HL-60/S4 (cell line): ENCODE measurements at regions not wholly inside any gene's neighbourhood (a gene's known extent, or its start where the extent isn't known, plus 50 kb on each side); places are given as distances from the start of the nearest gene placed in this dataset.

Experiments
- in situ Hi-C: fragments of 300-500 bp; cut with MboI; formaldehyde crosslinking; loops from 2 replicates; pipeline ENCODE4 v1.14.3; 2022; ENCODE audit warnings: low sequenced_read_pairs

DNA sequence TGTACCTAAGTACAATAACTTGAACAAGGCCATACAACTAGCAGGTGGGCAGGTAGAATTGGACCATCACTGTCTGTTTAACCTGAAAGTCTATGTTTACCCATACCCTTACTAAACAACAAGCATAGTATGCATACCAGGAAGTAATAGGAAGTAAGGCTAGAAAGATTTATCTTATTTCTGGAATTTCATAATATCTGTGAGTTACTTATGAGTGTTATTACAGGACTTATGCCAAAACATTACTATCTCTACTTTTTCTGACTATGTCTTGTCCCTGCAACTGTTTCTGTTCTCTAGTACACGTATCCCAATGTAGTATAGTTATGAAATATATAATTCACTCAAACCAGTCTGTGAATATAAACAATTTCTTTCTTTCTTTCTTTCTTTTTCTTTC is 1400.8 kb upstream of the TENM4 start:
- in situ Hi-C loops = no loop called here

DNA sequence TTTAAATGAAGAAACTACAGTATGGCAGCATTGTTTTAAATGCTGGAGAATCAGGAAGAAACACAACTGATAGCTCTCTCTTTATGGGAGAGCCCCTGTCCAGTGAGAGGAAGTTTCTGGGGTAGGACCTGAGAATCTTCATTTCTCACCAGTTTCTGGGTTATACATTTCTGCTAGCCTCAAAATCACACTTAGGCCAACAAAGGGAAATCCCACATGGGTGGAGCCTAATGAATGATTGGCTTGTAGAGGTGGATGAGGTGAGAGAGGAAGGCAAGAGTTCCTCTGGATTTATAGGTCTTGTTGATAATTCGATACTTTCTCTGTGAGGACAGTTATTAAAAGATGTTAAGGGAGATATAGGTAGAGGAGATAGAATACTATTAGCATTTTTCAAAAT is 1397.3 kb upstream of the TENM4 start:
- in situ Hi-C loops = no loop called here

DNA sequence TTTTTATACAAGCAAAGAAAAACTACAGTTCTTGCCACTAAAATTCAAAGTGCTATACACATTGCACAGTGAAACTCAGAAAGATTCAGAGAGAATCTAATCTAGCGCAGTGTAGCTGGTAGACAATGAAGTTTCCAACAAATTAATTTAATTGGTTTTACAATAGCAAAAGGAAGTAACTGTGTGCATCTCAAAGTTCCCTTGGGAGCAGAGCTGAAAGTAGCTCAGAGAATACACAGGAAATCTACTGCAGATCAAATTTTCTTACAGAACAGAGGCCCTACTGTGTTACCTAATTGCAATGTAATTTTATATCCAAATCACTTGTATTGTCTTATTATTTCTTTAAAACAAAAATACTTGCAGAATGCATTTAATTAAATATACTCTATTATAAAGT is 1396.2 kb upstream of the TENM4 start:
- in situ Hi-C loops = no loop called here

DNA sequence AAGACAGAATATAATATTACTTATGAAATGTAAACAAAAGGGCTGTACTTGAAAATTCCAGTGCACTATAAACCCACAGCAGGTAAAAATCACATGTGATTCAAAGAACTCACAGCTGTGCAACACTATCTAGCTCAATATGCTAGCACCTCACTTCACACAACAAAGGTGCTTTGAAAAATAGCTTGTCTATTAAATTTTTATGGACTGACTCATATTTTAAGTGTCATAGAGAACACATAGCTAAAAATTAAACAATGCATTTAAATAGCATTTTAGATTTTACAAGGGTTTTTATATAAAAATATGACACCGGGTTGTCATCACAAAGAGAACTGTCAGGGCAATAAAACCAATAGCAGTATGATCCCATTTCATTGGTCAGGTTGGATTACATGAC is 1390.5 kb upstream of the TENM4 start:
- in situ Hi-C loops = no loop called here

DNA sequence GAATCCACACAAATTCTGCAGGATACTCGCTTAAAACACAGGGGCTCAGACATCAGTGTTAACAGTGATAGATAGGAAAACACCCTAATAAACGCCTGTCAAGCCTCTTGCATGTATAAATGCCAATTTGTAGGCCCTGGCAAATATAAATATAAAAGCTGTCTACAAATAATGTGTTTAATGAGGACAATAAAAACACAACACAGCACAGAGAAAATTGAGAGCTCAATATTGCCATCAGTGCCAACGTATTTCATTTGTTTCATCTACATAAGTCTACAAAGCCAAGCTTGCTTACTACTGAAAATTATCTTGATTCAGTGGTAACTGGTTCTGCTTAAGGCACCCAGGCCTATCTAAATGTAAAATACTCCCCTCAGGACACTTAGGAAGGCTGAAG is 1387.0 kb upstream of the TENM4 start:
- in situ Hi-C loops = no loop called here

DNA sequence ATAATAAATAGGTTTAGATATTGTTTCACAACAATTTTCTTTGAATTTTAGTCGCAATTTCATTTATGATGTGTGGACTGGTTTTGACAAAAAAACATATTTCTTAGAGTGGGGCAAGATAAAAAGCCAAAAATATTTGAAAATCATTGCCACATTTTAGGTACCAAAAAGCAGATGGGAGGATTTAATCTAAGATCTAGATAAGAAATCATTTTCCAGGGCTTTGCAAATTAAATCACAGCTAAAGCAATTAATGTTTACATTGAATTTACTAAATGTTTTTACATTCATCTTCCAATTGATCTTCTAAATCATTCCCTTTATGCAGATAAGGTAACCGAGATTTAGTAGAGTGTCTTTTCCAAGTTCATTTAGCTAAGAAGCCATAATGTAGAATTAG is 1386.0 kb upstream of the TENM4 start:
- in situ Hi-C loops = no loop called here

DNA sequence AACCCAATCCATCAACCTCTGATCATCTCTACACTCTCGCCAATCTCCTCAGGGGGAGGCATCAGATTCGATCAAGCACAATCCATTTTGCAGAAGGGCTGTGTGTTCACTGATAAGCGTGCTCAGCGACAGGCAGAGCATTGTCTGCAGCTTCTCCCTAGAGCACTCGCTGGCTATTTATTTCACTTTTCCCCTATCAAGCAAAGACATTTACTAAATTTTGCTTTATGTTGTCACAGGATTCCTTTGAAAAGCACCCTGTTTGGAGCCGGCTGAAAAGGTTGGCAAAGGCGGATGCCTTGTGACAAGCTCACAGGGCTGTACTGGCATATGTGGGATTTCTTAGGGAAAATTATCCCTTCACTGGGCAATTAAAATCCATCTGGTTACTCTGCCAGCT is 1381.5 kb upstream of the TENM4 start:
- in situ Hi-C loops = no loop called here

DNA sequence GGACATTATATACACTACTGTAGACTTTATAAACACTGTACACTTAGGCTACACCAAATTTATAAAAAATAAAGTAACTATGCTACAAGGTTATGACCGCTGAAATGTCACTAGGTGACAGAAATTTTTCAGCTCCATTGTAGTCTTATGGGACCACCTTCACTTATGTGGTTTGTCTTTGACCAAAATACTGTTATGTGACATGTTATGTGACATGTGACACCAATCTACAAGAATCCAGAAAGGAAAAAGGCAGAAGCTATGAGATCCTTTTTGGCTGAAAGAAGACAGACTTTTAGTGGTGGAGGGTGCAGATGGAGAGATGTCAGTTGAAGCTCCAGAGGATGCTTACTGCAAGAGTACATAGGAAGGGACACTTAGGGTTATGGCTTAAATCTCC is 1378.4 kb upstream of the TENM4 start:
- in situ Hi-C loops = no loop called here

DNA sequence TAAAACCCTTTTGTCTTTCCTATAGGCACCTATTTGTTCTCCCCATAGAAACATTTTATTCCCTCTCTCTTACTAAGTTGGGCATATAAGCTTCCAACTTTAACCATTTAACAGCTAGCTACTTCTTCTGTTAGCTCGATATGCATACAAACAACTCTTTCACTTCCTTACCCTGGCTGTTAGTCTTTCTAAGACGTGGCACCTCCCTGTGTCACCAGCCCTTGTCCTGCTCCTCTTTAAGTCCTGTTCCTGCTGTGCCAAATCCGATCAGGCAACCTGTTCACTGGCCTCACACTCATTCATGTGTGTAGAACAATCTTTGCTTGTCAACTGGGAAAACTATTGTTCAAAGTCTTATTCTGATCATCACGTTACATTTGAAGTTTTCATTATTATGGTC is 1376.1 kb upstream of the TENM4 start:
- in situ Hi-C loops = no loop called here

DNA sequence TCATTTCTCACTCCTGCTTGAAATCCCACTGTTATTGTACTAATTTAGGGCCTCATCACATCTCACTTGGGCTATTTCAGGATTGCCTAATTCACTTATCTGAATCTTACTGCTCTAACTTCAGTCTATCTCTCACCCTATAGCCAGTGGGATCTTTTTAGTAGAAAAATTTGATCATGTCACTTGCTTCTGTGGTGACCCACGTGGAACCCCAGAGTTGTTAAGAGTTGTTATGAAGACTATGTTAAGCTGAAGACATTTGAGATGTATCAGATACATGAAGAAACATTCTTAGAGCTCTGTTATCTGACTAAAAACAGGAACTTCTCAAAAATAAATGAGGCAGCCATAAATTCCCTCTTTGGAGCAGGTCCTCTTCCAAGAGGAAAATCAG is 1375.6 kb upstream of the TENM4 start:
- in situ Hi-C loops = no loop called here

DNA sequence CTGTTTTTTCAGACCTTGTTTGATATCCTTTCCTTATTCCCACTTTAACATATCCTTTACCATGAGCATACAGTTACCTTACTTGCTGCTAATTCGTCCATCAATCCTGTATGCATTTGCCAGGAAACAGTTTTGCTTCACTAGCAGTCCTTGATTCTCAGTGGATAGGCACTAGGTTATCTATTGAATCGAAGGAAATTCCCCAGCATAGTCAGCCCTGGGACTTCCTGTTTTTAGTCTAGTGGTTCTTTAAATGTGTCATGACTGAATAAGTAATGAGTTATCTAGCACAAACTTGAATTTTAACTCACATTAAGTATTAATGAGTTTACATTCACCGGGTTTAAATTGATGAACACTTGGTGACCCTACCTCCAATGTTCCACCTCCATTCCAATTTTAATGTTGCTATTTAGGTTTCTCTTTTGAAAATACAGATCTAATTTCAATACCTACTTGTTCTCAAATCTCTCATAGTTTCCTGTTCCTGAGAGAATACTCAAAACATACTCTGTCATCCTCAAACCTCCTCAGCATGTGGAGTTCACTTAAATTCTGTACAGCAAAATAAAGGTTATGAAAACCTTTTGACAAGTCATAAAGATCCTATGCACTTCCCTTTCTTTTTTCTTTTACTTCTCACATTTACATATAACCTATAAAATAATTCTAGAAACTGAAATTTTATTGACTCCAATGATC is 1375.1 kb upstream of the TENM4 start:
- in situ Hi-C loops = no loop called here

DNA sequence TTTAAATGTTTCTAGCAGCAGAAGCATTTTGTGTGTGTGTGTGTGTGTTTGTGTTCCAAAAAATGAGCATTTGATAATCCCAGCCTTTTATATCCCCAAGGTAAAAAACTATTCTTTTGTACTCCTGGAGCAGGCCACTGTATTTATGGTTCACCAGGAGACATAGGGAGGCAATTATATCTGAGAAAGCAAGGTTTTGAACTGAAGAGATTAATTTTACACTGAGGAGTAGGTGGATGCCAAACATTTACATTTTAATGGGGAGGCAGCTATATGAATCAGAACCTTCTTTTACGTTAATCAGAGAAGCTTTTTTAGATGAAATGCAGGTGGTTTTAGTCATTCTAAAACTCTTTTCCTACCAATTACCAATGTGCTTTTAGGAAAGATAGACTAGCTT is 1374.0 kb upstream of the TENM4 start:
- in situ Hi-C loops = no loop called here

DNA sequence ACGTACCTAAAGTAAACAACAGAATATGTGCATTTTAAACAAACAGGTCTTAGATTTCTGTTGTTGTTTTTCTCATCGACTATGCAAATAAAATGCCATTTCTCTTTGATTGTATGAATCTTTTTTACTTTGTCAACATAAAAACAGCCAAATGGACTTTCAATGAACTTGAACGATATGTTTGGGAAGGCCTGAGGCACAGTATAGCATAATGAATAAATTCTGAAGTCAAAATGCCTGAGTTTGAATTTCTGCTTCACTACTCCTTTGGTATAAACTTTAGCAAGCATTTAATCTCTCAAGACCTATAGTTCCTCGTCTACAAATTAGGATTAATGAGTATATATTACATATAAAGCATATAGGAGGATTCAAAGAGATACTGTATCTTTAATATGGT is 1369.9 kb upstream of the TENM4 start:
- in situ Hi-C loops = no loop called here

DNA sequence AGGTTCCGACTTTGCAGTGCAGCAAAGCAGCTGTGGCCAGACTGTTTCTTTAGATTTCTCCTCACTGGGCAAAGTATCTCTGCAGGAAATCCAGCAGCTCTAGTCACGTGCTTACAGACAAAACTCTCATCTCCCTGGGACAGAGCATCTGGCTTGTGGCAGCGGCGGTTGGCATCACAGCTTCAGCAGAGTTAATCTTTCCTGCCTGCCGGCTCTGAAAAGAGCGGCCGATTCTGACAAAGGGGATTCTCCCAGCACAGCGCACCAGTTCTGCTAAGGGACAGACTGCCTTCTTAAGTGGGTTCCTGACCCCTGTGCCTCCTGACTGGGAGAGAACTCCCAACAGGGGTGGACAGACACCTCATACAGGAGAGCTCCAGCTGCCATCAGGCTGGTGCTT is 1357.3 kb upstream of the TENM4 start:
- in situ Hi-C loops = no loop called here

DNA sequence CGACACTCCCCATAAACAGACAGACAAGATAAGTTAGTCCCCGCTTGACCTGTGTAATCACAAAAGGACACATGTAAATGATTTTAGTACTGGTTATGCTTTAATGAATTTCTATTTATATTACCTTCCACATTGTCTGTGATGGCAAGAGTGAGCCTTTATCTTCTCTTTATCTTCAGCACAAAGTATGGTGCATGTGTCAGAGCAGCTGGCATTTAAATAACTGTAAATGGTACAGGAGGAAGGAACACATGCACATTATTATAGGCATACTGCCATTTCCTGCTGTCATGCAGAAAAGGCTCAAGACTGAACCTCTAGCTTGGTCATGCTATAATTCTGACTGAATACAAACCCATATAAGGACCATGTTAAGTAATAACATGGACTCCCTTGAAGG is 1342.7 kb upstream of the TENM4 start:
- in situ Hi-C loops = no loop called here

DNA sequence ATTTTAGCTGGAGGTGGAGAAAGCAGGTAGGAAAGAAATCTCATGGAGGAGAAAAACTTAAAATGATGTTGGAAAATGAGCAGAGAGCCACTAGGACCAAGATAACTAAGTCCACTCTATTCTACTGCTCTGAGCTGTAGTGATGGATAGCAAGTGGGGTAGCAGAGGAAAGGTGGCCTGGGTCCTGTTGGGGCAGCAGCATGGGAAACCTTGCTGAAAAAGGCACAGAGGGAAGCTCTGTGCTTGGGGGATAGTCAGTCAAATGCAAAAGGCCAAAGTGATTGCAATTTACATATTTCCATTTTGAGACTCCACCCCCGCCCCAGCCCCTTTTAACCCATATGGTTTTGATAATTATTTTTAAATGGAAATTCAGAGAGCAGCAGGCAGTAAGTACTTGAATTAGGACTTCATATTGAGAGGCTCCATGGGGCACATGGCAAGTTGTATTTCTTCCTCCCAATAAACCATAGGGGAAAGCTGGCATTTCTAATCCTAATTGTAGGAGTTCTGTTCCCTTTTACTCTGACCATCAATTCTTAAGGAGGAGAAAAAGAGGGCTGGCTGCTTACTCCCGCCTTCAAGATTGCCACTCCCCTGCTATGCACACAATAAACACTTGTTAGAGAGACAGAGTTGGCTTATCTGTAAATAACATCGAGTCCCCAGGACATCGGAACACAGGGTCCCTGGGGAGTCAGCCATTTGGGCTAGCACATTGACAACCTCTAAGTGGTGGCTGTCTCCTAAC is 1341.5 kb upstream of the TENM4 start:
- in situ Hi-C loops = no loop called here

DNA sequence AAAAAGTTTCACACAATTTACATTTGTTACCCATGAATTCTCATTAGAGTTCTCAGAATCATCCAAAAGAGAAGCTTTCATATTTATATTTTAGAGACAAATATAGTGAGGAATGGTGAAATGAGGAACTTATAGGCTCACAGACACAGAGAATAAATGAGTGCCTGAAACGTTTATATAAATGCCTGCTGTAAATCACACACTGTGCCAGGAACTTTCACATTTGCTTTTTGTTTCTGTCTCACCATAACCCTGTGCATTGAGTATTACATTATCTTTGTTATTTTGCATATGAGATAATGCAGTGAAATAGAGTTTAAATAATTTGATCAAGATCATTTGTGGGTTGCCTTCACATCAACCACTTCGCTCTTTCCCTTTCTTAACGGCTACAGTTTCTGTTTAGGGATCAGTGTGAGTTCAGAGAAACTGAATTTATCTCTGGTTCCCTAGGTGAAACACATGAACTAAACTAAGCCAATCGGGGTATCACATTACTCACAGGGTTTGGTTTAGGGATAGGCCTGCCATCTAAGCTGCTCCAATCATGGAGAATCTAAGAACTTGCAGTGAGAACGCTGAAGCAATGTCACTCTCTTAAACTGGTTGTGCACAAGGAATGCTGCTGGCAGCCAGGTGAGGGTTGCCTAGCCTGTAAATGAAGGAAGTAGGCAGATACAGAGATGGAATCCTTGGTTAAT is 1339.2 kb upstream of the TENM4 start:
- in situ Hi-C loops = no loop called here

DNA sequence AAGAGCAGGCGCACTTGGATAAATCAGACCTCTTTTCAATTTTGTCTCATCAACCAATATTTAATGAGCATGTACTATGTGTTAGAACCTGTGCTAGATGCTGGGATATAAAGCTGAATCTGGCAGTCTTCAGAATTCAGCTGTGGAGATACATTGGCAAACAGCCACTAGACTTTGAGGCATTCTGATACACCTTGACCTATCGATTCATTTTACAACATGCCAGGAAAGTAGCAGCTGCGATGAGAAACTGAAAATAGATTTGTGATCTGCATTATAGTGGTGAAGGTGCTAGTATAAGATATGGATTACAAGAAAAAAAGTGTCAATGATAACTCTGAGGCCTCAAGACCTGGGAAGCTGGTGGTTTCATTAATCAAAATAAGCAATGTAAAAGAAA is 1338.1 kb upstream of the TENM4 start:
- in situ Hi-C loops = no loop called here

DNA sequence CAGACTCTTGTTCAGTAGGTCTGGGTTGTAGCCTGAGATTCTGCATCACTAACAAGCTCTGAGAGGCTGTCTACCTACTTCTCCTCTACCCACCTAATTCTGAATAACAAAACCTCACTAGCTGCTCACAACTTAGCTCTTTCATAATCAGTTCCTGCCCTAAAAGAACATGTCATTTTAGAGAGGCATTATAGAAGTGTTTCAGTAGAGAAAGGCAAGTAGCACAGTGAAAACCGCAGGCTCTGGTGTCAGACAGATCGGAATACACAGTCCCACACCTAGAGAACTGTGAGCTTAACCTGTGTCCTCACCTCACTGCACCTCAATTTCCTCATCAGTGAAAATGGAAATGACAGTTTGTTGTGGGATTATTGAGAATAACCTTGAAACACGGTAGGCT is 1337.6 kb upstream of the TENM4 start:
- in situ Hi-C loops = no loop called here

DNA sequence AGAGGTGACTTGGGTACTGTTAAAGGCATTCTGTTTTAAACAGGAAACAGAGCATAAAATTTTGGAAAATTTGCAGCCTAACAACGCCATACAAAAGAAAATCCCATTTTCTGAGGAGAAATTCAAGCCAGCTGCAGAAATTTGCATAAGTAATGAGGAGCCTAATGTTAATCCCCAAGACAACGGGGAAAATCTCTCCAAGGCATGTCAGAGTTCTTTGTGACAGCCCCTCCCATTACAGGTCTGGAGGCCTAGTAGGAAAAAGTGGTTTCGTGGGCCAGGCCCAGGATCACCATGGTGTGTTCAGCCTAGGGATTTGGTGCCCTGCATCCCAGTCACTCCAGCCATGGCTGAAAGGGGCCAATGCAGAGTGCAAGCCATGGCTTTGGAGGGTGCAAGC is 1333.1 kb upstream of the TENM4 start:
- in situ Hi-C loops = no loop called here

DNA sequence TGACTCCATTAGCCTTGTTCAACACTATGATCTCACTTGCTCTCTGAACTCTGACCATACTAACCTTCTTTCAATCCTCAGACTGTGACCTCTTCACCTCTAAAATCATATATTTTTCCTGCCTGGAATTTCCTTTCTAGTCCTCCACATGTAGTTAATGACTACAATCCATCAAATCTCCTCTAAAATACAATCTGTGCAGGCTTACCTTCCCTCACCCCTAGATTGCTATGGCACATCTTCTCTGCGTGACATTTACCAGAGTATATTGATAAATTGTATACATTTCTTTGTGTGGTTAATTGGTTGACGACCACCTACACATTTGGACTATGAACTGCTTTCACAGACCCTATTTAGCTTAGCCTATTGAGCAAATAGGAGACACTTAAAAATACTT is 1330.2 kb upstream of the TENM4 start:
- in situ Hi-C loops = no loop called here

DNA sequence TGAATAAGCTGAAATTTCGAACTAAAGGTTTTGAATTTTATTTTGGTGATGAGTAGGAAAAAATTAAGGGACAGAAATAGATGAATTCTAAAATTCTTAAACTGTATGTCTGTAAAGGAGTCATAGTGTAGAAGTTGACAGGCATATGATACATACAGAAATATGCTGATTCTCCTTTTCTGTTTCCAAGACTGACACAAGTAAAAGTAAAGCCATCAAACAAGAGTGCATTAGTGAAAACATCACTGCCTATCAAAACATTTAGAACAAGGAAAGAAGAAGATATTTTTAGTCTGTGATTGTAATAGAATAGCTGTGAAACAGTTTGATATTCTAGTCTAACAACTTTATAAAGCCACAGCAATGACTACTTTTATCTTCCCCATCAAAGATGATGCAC is 1318.0 kb upstream of the TENM4 start:
- in situ Hi-C loops = no loop called here
